ENCODE measurements at regions not wholly inside any gene's neighbourhood (a gene's known extent, or its start where the extent isn't known, plus 50 kb on each side); places are given as distances from the start of the nearest gene placed in this dataset.

DNA sequence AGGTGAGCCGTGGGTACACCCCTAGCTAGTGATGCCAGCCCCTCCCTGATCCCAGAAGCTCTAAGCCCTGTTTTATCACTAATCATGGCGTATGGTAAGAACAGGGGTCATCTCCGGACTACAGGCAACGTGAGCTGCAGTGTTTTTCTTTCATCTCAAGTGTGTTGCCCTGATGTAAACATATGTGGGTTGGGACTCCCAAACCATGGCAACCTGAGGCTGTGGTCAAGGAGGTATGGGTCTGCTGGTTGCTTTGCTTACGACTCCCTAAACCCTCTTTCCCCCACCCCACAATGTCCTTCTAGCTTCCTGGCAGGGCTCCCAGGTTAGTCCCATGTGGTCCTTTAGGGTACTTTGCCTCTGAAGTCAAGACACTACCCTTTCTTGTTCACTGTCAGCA lies 53.6 kb upstream of the AFF3 start:
- ATAC-seq: no peak
- no peak for DNase-seq
- intact Hi-C loops (cut with DNase I, micrococcal nuclease): no loop called here

- ATAC-seq (no peak), DNase-seq (no peak)
These were observed 52.6 kb upstream of the AFF3 start for GRCh38 chr2:100194951-100195350.

GRCh38 chr2:100193291-100193710 lies 50.9 kb upstream of the AFF3 start:
- no peak for ATAC-seq
- DNase-seq: no peak
- intact Hi-C loops (cut with DNase I, micrococcal nuclease): no loop called here

More at GRCh38 chr2:100194951-100195350, 52.6 kb upstream of the AFF3 start:
- intact Hi-C loops (cut with DNase I, micrococcal nuclease): no loop called here

GRCh38 chr2:100192825-100193224 lies 50.4 kb upstream of the AFF3 start:
- ATAC-seq (no peak), DNase-seq (no peak)
- intact Hi-C loops (cut with DNase I, micrococcal nuclease): no loop called here

- intact Hi-C loops (cut with DNase I, micrococcal nuclease): no loop called here
- ATAC-seq: no peak
These were observed 49.9 kb upstream of the AFF3 start for GRCh38 chr2:100192300-100192699.

More at GRCh38 chr2:100192300-100192699, 49.9 kb upstream of the AFF3 start:
- no peak for DNase-seq

Measured in left colon (tissue), 2 donors.